A549 (cell line): ENCODE measurements at regions not wholly inside any gene's neighbourhood (a gene's known extent, or its start where the extent isn't known, plus 50 kb on each side); places are given as distances from the start of the nearest gene placed in this dataset.

Experiments
- ATAC-seq, 2 experiments: fragments of 200-7000 bp in 1 of 2; fragments of >200 bp in 1 of 2; cut with Nextera tagmentation in 1 of 2; cut with Tn5 transposase in 1 of 2; 3 replicates each; pipeline versions ENCODE4 v1.8.0 to v1.9.1; 2018 to 2020; ENCODE audit warnings: mild to moderate bottlenecking in 1 of 2, moderate library complexity in 1 of 2
- CTCF ChIA-PET: fragments of 300-600 bp; sonication (Branson Sonifier 250); formaldehyde crosslinking; extraction: SDS; loops from one replicate; lab custom pipeline; 2021; ENCODE audit warnings: antibody characterized with exemption, inconsistent platforms; lab: Yijun Ruan, JAX
- POLR2A ChIA-PET: fragments of 350-600 bp; formaldehyde crosslinking; extraction: SDS; loops from one replicate; lab custom pipeline; 2021; ENCODE audit warnings: antibody characterized with exemption, inconsistent platforms; lab: Yijun Ruan, JAX
- DNase-seq, 2 experiments: peaks; one replicate each; pipeline versions ENCODE4 v3.0.0 to v3.0.0-alpha.2; 2011 to 2016; ENCODE audit warnings: low read depth in 1 of 2, low spot score in 1 of 2
- FAIRE-seq: peaks from 2 replicates; lab custom pipeline; 2011; peaks lifted over from hg19 to GRCh38; lab: Jason Lieb, UNC
- H3K27ac ChIP-seq, 2 experiments: fragments of >200 bp; sonication (Bioruptor Twin); formaldehyde crosslinking; 3 replicates each; pipeline ENCODE4 v1.5.1; 2016 to 2017
- H3K4me1 ChIP-seq: fragments of >200 bp; sonication (Bioruptor Twin); formaldehyde crosslinking; 3 replicates; pipeline ENCODE4 v1.6.1; 2016
- H3K4me2 ChIP-seq: fragments of >200 bp; sonication (Bioruptor Twin); formaldehyde crosslinking; 3 replicates; pipeline ENCODE4 v1.6.1; 2016
- H3K4me3 ChIP-seq: fragments of >200 bp; sonication (Bioruptor Twin); formaldehyde crosslinking; 3 replicates; pipeline ENCODE4 v1.5.1; 2016
- H3K9me3 ChIP-seq: fragments of >200 bp; sonication (Bioruptor Twin); formaldehyde crosslinking; 3 replicates; pipeline ENCODE4 v1.6.1; 2016
- BHLHE40 ChIP-seq: IDR thresholded peaks from 2 replicates; pipeline ENCODE4 v1.6.1; 2012; ENCODE audit warnings: low read depth, low read length, inconsistent platforms
- CBX2 ChIP-seq: fragments of 200-600 bp; sonication (generic); IDR thresholded peaks from 2 replicates; pipeline ENCODE4 v1.6.1; 2016; ENCODE audit warnings: low read depth, mild to moderate bottlenecking, borderline replicate concordance
- CBX8 ChIP-seq: fragments of 200-600 bp; sonication (generic); IDR thresholded peaks from 2 replicates; pipeline ENCODE4 v1.6.1; 2016
- CHD2 ChIP-seq: fragments of 150-350 bp; IDR thresholded peaks from 2 replicates; pipeline ENCODE4 v1.6.1; 2014; ENCODE audit warnings: low read length; ENCODE audit not compliant: partially characterized antibody
- CHD4 ChIP-seq: fragments of 200-600 bp; sonication (generic); IDR thresholded peaks from 2 replicates; pipeline ENCODE4 v1.6.1; 2016; ENCODE audit warnings: antibody characterized with exemption, mild to moderate bottlenecking, borderline replicate concordance
- FOSB ChIP-seq: fragments of 250-450 bp; sonication (Bioruptor Pico); IDR thresholded peaks from 2 replicates; pipeline ENCODE4 v1.5.0; 2020; ENCODE audit warnings: mild to moderate bottlenecking, moderate library complexity
- FOSL2 ChIP-seq, 2 experiments: fragments of 450-650 bp in 1 of 2; fragments of >200 bp in 1 of 2; sonication (Bioruptor Twin) in 1 of 2; formaldehyde crosslinking; IDR thresholded peaks; 2 replicates each; pipeline versions ENCODE4 v1.5.0 to v1.6.1; 2016 to 2020; ENCODE audit warnings: mild to moderate bottlenecking in 1 of 2, moderate library complexity in 1 of 2
- HMGXB4 ChIP-seq: fragments of 250-450 bp; sonication (Bioruptor Pico); IDR thresholded peaks from 2 replicates; pipeline ENCODE4 v1.5.0; 2021; ENCODE audit warnings: mild to moderate bottlenecking, moderate library complexity, borderline replicate concordance
- HOXA7 ChIP-seq: fragments of 250-450 bp; sonication (Bioruptor Pico); IDR thresholded peaks from 2 replicates; pipeline ENCODE4 v1.5.0; 2020; ENCODE audit warnings: mild to moderate bottlenecking, moderate library complexity
- HOXB13 ChIP-seq: fragments of 250-450 bp; sonication (Bioruptor Pico); IDR thresholded peaks from 2 replicates; pipeline ENCODE4 v1.5.0; 2020; ENCODE audit warnings: low read depth, mild to moderate bottlenecking, moderate library complexity
- HOXB5 ChIP-seq: fragments of 250-450 bp; sonication (Bioruptor Pico); IDR thresholded peaks from 2 replicates; pipeline ENCODE4 v1.5.0; 2020; ENCODE audit warnings: mild to moderate bottlenecking, moderate library complexity
- KDM5A ChIP-seq: fragments of 200-600 bp; sonication (generic); IDR thresholded peaks from 2 replicates; pipeline ENCODE4 v1.6.1; 2016; ENCODE audit warnings: antibody characterized with exemption, mild to moderate bottlenecking
- MAFK ChIP-seq: fragments of 450-650 bp; IDR thresholded peaks from 2 replicates; pipeline ENCODE4 v1.6.1; 2014; ENCODE audit not compliant: partially characterized antibody
- MAX ChIP-seq: IDR thresholded peaks from 2 replicates; pipeline ENCODE4 v1.6.1; 2012
- MAZ ChIP-seq: fragments of 150-350 bp; IDR thresholded peaks from 2 replicates; pipeline ENCODE4 v1.6.1; 2014; ENCODE audit warnings: antibody characterized with exemption, low read depth, low read length, borderline replicate concordance
- NFE2L2 ChIP-seq: fragments of 150-350 bp; conservative IDR thresholded peaks from 2 replicates; pipeline ENCODE4 v1.6.1; 2014; ENCODE audit warnings: low read length
- NR3C1 ChIP-seq: fragments of >200 bp; sonication (Bioruptor Twin); formaldehyde crosslinking; IDR thresholded peaks from 3 replicates; pipeline ENCODE4 v1.6.1; 2017
- PBX3 ChIP-seq: IDR thresholded peaks from 2 replicates; pipeline ENCODE4 v1.6.1; 2012
- POLR2A ChIP-seq: IDR thresholded peaks from 2 replicates; pipeline ENCODE4 v1.6.1; 2012; ENCODE audit warnings: mild to moderate bottlenecking, low read length
- RARB ChIP-seq: fragments of 250-450 bp; sonication (Bioruptor Pico); IDR thresholded peaks from 2 replicates; pipeline ENCODE4 v1.8.0; 2021; ENCODE audit warnings: mild to moderate bottlenecking, moderate library complexity
- RCOR1 ChIP-seq: fragments of 150-350 bp; IDR thresholded peaks from 2 replicates; pipeline ENCODE4 v1.6.1; 2014; ENCODE audit warnings: antibody characterized with exemption, low read length, low read depth
- SREBF2 ChIP-seq: fragments of 450-650 bp; IDR thresholded peaks from 2 replicates; pipeline ENCODE4 v1.6.1; 2014; ENCODE audit warnings: mild to moderate bottlenecking, moderate library complexity
- TP53 ChIP-seq: fragments of 250-450 bp; sonication (Bioruptor Pico); IDR thresholded peaks from 2 replicates; pipeline ENCODE4 v1.5.0; 2021; ENCODE audit warnings: mild to moderate bottlenecking, moderate library complexity
- ZFP36 ChIP-seq: fragments of 450-650 bp; IDR thresholded peaks from 2 replicates; pipeline ENCODE4 v1.6.1; 2014; ENCODE audit warnings: borderline replicate concordance; ENCODE audit not compliant: partially characterized antibody
- WGBS: methylation state at CpG from one replicate; pipeline ENCODE4 v1.1.6; 2017; ENCODE audit errors: missing lambda C conversion rate; 5-methylcytosine and 5-hydroxymethylcytosine counted together
- TF ChIP-seq, protein P1 (sequence below): fragments of 150-350 bp; IDR thresholded peaks from 2 replicates; pipeline ENCODE4 v1.6.1; 2014; ENCODE audit warnings: low read depth, mild to moderate bottlenecking, low read length
- TF ChIP-seq, protein P2 (sequence below): fragments of 200-600 bp; sonication (generic); IDR thresholded peaks from 2 replicates; pipeline ENCODE4 v1.6.1; 2016; ENCODE audit warnings: antibody characterized with exemption, mild to moderate bottlenecking, moderate library complexity

DNA sequence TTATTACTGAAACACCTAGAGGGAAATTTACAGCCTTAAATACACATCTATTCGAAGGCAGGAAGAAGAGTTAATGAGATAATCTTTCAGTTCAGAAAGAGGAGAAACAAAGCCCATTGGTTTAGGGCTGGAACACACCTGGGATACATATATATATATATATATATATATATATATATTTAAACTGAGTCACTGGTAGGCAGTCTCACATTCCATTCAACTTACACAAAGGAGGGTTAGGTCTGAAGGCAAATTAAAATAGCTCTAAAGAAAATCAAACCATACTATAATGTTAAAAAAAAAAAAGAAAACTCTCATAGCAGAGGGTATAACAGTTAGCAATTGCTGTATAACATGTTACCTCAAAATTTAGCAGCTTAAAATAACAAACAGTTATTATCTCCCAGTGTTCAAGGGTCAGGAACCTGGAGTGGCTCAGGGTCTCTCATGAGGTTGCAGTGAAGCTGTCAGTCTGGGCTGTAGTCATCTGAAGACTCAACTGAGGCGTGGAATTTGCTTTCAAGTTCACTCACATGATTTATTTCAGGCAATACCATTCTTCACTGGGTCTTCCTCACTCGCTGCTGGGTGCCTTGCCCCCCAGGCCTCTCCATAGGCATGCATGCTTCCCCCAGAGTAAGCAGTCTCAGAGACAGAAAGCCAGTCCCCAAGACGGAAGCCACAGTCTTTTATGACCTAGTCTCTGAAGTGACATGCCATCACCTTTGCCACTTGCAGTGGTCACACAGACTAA is 332.8 kb downstream of the NSG2 start:
- ATAC-seq (no peak), DNase-seq (no peak), FAIRE-seq (no peak)
- Histone ChIP-seq H3K4me1 (peaks cover 7% of the 10 kb centered on the region; the same call in 2 of the 3 replicates), H3K27ac (no peak overlapping the region), H3K9me3 (no peaks in the 10 kb centered on the region), H3K4me2 (no peak overlapping the region), H3K4me3 (no peak overlapping the region)
- no peak for TF ChIP-seq FOSB (CRISPR knock-in tag)
- no peak for TF ChIP-seq NR3C1
- no peak for TF ChIP-seq CHD2
- no peak for TF ChIP-seq MAFK
- TF ChIP-seq BHLHE40 = no peak
- TF ChIP-seq KDM5A = no peak
- no peak for TF ChIP-seq POLR2A
- no peak for TF ChIP-seq HOXB5 (CRISPR knock-in tag)
- no peak for TF ChIP-seq NFE2L2
- TF ChIP-seq HMGXB4 (CRISPR knock-in tag) = no peak
- TF ChIP-seq, protein P1, sequence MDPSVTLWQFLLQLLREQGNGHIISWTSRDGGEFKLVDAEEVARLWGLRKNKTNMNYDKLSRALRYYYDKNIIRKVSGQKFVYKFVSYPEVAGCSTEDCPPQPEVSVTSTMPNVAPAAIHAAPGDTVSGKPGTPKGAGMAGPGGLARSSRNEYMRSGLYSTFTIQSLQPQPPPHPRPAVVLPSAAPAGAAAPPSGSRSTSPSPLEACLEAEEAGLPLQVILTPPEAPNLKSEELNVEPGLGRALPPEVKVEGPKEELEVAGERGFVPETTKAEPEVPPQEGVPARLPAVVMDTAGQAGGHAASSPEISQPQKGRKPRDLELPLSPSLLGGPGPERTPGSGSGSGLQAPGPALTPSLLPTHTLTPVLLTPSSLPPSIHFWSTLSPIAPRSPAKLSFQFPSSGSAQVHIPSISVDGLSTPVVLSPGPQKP = no peak
- TF ChIP-seq TP53 (CRISPR knock-in tag) = no peak
- TF ChIP-seq HOXA7 (CRISPR knock-in tag) = no peak
- no peak for TF ChIP-seq CBX8
- no peak for TF ChIP-seq HOXB13 (CRISPR knock-in tag)
- TF ChIP-seq SREBF2 = no peak
- POLR2A ChIA-PET = no interaction called here
- 11% methylated on average over 4 of the region's 4 CpGs for WGBS
- CTCF ChIA-PET = no interaction called here

DNA sequence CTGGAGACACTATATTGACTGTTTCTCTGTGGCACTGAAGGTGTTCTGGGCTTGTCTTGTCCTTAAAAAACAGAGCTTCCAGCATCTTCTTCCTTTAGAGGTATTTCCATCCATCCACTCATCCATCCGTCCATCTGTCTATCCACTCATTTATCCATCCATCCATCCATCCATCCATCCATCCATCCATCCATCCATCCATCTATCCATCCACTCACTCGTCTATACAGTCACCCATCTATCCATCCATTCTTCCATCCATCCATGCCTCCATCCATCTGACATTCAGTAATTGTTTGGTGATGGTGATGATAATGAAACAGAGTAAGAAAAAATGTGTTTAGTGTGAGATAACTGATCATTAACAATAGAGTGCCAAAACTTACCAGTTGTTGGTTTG is 334.8 kb downstream of the NSG2 start:
- DNase-seq = no peak
- ChIA-PET POLR2A (no interaction called here), CTCF (no interaction called here)
- no peak overlapping the region for H3K4me2 ChIP-seq
- H3K4me3 ChIP-seq = no peak overlapping the region
- H3K27ac ChIP-seq = no peak overlapping the region
- no peaks in the 10 kb centered on the region for H3K9me3 ChIP-seq
- no peak for ATAC-seq
- TF ChIP-seq FOSB (CRISPR knock-in tag) = no peak
- no peak for TF ChIP-seq RCOR1
- no peak for TF ChIP-seq HOXB5 (CRISPR knock-in tag)
- TF ChIP-seq TP53 (CRISPR knock-in tag) = no peak
- no peak for TF ChIP-seq CBX8
- no peak for TF ChIP-seq RARB (CRISPR knock-in tag)
- no peak for TF ChIP-seq PBX3
- no peak for TF ChIP-seq ZFP36
- no peak for TF ChIP-seq FOSL2 (IDR thresholded peaks at IDR 0.05)
- no peak for TF ChIP-seq FOSL2 (CRISPR knock-in tag; IDR thresholded peaks at IDR 0.05)
- TF ChIP-seq, protein P2, sequence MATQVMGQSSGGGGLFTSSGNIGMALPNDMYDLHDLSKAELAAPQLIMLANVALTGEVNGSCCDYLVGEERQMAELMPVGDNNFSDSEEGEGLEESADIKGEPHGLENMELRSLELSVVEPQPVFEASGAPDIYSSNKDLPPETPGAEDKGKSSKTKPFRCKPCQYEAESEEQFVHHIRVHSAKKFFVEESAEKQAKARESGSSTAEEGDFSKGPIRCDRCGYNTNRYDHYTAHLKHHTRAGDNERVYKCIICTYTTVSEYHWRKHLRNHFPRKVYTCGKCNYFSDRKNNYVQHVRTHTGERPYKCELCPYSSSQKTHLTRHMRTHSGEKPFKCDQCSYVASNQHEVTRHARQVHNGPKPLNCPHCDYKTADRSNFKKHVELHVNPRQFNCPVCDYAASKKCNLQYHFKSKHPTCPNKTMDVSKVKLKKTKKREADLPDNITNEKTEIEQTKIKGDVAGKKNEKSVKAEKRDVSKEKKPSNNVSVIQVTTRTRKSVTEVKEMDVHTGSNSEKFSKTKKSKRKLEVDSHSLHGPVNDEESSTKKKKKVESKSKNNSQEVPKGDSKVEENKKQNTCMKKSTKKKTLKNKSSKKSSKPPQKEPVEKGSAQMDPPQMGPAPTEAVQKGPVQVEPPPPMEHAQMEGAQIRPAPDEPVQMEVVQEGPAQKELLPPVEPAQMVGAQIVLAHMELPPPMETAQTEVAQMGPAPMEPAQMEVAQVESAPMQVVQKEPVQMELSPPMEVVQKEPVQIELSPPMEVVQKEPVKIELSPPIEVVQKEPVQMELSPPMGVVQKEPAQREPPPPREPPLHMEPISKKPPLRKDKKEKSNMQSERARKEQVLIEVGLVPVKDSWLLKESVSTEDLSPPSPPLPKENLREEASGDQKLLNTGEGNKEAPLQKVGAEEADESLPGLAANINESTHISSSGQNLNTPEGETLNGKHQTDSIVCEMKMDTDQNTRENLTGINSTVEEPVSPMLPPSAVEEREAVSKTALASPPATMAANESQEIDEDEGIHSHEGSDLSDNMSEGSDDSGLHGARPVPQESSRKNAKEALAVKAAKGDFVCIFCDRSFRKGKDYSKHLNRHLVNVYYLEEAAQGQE = no peak
- no peak for TF ChIP-seq CHD4
- no peak for TF ChIP-seq MAX
- no peak for TF ChIP-seq MAZ
- no peak for TF ChIP-seq CBX2
- 5% methylated on average over 2 of the region's 2 CpGs for WGBS
- FAIRE-seq = no peak
- H3K4me1 ChIP-seq = peaks cover 7% of the 10 kb centered on the region; the same call in 2 of the 3 replicates
